Body of pancreas (tissue), 4 donors: ENCODE measurements at regions not wholly inside any gene's neighbourhood (a gene's known extent, or its start where the extent isn't known, plus 50 kb on each side); places are given as distances from the start of the nearest gene placed in this dataset.

Experiments used
- CTCF ChIP-seq, 7 experiments: fragments of 450-650 bp in 4 of 7; fragments of 200-600 bp in 3 of 7; sonication (generic) in 3 of 7; IDR thresholded peaks; one replicate each; pipeline ENCODE4 v1.5.1; 2016 to 2019; ENCODE audit warnings: antibody characterized with exemption in 7 of 7
- POLR2A ChIP-seq, 3 donors: fragments of 450-650 bp; IDR thresholded peaks; one replicate each; pipeline ENCODE4 v1.6.1; 2016; ENCODE audit warnings: antibody characterized with exemption in 3 of 3, mild to moderate bottlenecking in 2 of 3

GRCh38 chr12:27163894-27164293 lies 80.2 kb upstream of the STK38L start:
- TF ChIP-seq CTCF (IDR thresholded peaks at IDR 0.05) (no peak), POLR2A (IDR thresholded peaks at IDR 0.05) (no peak)
